Thoracic aorta (tissue), 2 donors: ENCODE measurements at regions not wholly inside any gene's neighbourhood (a gene's known extent, or its start where the extent isn't known, plus 50 kb on each side); places are given as distances from the start of the nearest gene placed in this dataset.

ENCODE experiments used
- ATAC-seq: fragments of 150-250 bp; one replicate; pipeline ENCODE4 v1.8.0; 2017; ENCODE audit warnings: low read depth; ENCODE audit not compliant: insufficient number of reproducible peaks, low FRiP score
- DNase-seq: peaks from one replicate; pipeline ENCODE4 v3.0.0-alpha.2; 2020; ENCODE audit warnings: low spot score
- H3K27ac ChIP-seq, 2 donors: fragments of 200-600 bp; sonication (generic); 1 replicate in 1 of 2; 2 replicates in 1 of 2; pipeline ENCODE4 v1.5.1; 2016; ENCODE audit warnings: mild to moderate bottlenecking in 2 of 2, moderate library complexity in 2 of 2
- H3K27me3 ChIP-seq: fragments of 200-600 bp; sonication (generic); replicated peaks from 2 replicates; pipeline ENCODE4 v1.6.0; 2016; ENCODE audit warnings: mild to moderate bottlenecking; ENCODE audit not compliant: insufficient read depth
- H3K36me3 ChIP-seq: fragments of 200-600 bp; sonication (generic); one replicate; pipeline ENCODE4 v1.5.1; 2016
- H3K4me1 ChIP-seq, 2 donors: fragments of 200-600 bp; sonication (generic); 1 replicate in 1 of 2; 2 replicates in 1 of 2; pipeline versions ENCODE4 v1.5.1 to v1.6.0; 2016; ENCODE audit warnings: low read depth in 2 of 2, mild to moderate bottlenecking in 1 of 2; ENCODE audit not compliant: control insufficient read depth in 1 of 2
- H3K4me3 ChIP-seq: fragments of 200-600 bp; sonication (generic); 2 replicates; pipeline ENCODE4 v1.5.1; 2016; ENCODE audit warnings: mild to moderate bottlenecking
- H3K9me3 ChIP-seq: fragments of 200-600 bp; sonication (generic); 2 replicates; pipeline ENCODE4 v1.5.1; 2016
- CTCF ChIP-seq: fragments of 200-600 bp; sonication (generic); IDR thresholded peaks from one replicate; pipeline ENCODE4 v1.5.1; 2019; ENCODE audit warnings: antibody characterized with exemption

GRCh38 chr1:96025062-96025461, 696.5 kb upstream of the PTBP2 start:
- no peaks in the 10 kb centered on the region for H3K36me3 ChIP-seq
- ATAC-seq, result no peak
- no peaks in the 10 kb centered on the region for H3K9me3 ChIP-seq
- TF ChIP-seq CTCF, result no peak
- H3K27ac ChIP-seq, result no peak overlapping the region
- H3K27me3 ChIP-seq, result no peaks in the 10 kb centered on the region
- no peaks in the 10 kb centered on the region for H3K4me1 ChIP-seq
- DNase-seq, result no peak
- no peak overlapping the region for H3K4me3 ChIP-seq

- ATAC-seq, result no peak
- no peak overlapping the region for H3K4me3 ChIP-seq
- H3K4me1 ChIP-seq, result no peaks in the 10 kb centered on the region
- H3K27me3 ChIP-seq, result no peaks in the 10 kb centered on the region
- H3K9me3 ChIP-seq, result no peaks in the 10 kb centered on the region
- DNase-seq, result no peak
- H3K27ac ChIP-seq, result no peak overlapping the region
- H3K36me3 ChIP-seq, result no peaks in the 10 kb centered on the region
- TF ChIP-seq CTCF, result no peak
Measured at GRCh38 chr1:96028071-96028470, 693.5 kb upstream of the PTBP2 start.

GRCh38 chr1:96030312-96030711, 691.3 kb upstream of the PTBP2 start:
- no peaks in the 10 kb centered on the region for H3K27me3 ChIP-seq
- ATAC-seq, result no peak
- no peak for TF ChIP-seq CTCF

GRCh38 chr1:96034006-96034405, 687.6 kb upstream of the PTBP2 start:
- no peak overlapping the region for H3K4me3 ChIP-seq
- no peak for DNase-seq
- TF ChIP-seq CTCF, result no peak
- H3K27ac ChIP-seq, result no peak overlapping the region
- no peaks in the 10 kb centered on the region for H3K36me3 ChIP-seq
- H3K9me3 ChIP-seq, result no peaks in the 10 kb centered on the region
- no peak for ATAC-seq
- H3K27me3 ChIP-seq, result no peaks in the 10 kb centered on the region
- H3K4me1 ChIP-seq, result no peaks in the 10 kb centered on the region

More at GRCh38 chr1:96030312-96030711, 691.3 kb upstream of the PTBP2 start:
- no peak overlapping the region for H3K4me3 ChIP-seq
- no peaks in the 10 kb centered on the region for H3K9me3 ChIP-seq
- no peak overlapping the region for H3K27ac ChIP-seq
- no peaks in the 10 kb centered on the region for H3K4me1 ChIP-seq
- no peaks in the 10 kb centered on the region for H3K36me3 ChIP-seq
- no peak for DNase-seq

- ATAC-seq (no peak), DNase-seq (no peak)
- no peak overlapping the region for H3K4me3 ChIP-seq
- no peak overlapping the region for H3K27ac ChIP-seq
- no peak for TF ChIP-seq CTCF
- H3K27me3 ChIP-seq, result no peaks in the 10 kb centered on the region
- H3K36me3 ChIP-seq, result no peaks in the 10 kb centered on the region
- no peaks in the 10 kb centered on the region for H3K4me1 ChIP-seq
- no peaks in the 10 kb centered on the region for H3K9me3 ChIP-seq
Measured at GRCh38 chr1:96036763-96037162, 684.8 kb upstream of the PTBP2 start.
